GM12891 (cell line): ENCODE measurements at regions not wholly inside any gene's neighbourhood (a gene's known extent, or its start where the extent isn't known, plus 50 kb on each side); places are given as distances from the start of the nearest gene placed in this dataset.

Source experiments
- POLR2A ChIP-seq: IDR thresholded peaks from 2 replicates; pipeline ENCODE4 v1.6.1; 2011; ENCODE audit warnings: low read depth, low read length, control low read depth
- POLR2AphosphoS5 ChIP-seq: IDR thresholded peaks from 2 replicates; pipeline ENCODE4 v1.6.1; 2011; ENCODE audit warnings: low read depth, low read length, control low read depth
- SPI1 ChIP-seq: IDR thresholded peaks from 2 replicates; pipeline ENCODE4 v1.6.1; 2011; ENCODE audit warnings: low read depth, low read length, control low read depth

- TF ChIP-seq POLR2A (no peak), SPI1 (no peak), POLR2AphosphoS5 (no peak)
Observed at GRCh38 chr9:86891091-86891490, 56.2 kb downstream of the GAS1 start.
